ENCODE measurements at regions not wholly inside any gene's neighbourhood (a gene's known extent, or its start where the extent isn't known, plus 50 kb on each side); places are given as distances from the start of the nearest gene placed in this dataset.
"Not testable (repeated sequence)": the region's sequence is repeated elsewhere in the genome, so short reads cannot be mapped to it uniquely, and the experiment has no call there.

DNA sequence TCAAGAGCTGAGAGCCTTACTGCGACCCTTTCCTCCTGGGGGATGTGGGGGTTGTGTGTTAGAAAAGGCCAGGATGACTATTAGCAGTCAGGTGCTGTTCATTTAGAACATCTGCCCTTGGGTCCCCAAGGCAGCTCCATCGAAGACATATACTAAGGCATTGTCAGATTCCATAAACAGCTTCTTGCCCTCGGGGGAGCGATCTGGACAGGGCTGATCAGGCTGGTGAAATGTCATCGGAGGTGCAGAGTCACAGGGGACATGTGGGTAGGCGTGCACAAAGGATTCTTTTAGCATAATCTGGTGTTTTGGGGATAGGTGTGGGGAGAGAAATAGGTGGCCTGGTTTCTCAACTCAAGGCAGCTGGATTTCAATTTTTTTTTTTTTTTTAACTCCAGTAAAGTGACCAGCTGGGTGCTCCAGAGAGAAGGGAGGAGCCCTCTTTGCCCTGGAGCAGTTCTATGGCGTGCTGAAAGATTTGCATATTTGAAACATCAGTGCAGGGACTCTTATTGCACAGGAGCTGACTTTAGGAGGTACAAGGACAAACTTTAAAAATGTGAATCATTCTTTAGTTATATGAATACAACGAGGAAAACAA, 160.1 kb downstream of the SUDS3 start:
- no peak for DNase-seq (ENCODE audit: extremely low read depth in 1 of 2, low read depth in 1 of 2)

DNA sequence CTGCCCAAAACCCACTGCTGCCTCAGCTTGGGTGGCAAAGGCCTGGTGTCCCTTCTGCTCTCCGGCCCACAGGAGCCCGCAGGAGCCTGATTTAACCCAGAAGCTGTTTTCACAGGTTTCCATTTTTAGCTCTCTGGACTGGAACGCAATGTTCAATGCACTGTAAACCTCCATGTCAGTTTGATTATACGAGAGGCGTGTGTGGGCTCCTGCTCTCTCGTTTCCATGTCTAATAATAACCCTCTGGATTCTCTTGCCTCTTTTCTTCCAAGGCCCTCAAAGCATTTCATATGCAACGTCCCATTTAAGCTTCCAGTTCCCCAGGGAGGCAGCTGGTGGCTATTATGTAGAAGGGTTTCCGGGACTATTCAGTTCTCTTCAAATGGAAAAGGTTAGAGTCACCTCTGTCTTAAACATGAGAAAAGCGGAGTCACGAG, 161.1 kb downstream of the SUDS3 start:
- no peak for DNase-seq (ENCODE audit: extremely low read depth in 1 of 2, low read depth in 1 of 2)

DNA sequence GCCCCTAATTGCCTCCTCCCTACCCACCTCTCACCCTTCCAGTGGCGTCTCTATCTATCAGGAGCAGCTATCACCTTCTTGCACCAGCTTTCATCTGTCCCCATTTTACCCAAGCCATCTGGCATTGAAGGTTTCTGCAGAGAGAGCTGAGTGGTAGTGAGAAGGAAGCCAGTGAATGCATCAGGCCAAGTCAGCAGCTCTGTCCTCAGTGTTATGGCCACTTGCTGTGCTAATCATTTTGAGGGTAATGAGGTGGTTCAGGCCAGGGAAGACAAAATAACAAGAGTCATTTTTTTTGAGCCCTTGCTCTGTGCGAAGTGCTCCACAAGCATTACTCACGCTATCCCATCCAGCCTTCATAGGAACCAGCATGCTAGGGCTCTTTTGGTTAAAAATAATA, 164.7 kb downstream of the SUDS3 start:
- DNase-seq (ENCODE audit: extremely low read depth in 1 of 2, low read depth in 1 of 2), result no peak

DNA sequence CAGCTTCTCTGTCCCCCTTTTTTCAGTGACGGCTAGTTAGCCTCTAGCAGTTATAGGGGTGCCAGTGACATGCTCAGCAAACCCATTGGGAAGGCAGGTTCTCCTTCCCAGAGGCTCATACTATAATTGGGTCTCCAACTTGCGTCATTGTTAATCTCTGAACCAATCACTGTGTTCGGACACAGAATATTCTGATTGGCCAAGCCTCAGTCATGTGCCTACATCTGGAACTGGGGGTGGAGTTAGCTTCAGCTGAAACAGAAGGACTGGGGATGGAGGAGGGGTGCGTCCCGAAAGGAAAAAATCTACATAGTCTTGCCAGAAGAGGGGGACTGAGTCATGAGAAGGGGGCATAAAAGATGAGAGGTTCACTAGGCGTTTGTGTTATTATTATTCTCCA, 165.6 kb downstream of the SUDS3 start:
- no peak for DNase-seq (ENCODE audit: extremely low read depth in 1 of 2, low read depth in 1 of 2)

DNA sequence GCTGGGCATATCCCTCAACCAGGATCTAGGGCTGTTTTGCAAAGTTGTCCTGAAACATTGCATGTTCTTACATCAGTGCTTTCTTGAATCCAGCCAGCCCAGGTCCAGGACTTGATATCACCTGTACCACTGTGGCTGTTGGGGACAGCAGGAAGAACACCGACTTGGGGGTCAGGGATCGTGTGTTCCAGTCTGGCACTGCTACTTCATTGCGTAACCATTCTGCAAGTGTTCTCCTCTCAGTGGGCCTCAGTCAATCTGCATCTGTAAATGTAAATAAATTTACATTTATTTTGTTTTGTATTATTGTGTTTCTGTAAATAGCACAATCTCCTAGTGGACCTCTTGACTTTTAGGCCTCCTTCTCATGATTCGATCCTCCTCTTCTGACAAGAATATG, 167.3 kb downstream of the SUDS3 start:
- no peak for DNase-seq (ENCODE audit: extremely low read depth in 1 of 2, low read depth in 1 of 2)

DNA sequence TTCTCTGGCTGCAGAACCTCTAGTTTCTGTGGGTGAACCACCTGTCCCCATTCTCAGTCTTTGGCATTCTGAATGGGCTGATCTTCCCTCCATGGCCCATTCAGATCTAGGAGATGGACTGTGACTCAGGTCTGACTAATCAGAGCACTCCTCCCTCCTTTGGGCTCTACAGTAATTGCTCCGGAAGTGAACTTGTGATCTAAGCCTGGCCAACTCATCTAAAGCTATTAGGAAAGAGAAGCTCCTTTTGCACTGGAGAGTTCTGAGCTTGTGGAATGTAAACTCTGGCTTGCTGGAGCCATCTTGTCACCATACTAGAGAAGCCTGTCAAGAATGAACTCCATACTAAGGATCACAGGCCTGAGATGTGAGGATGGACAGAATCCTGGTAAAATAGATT, 168.2 kb downstream of the SUDS3 start:
- DNase-seq (ENCODE audit: extremely low read depth in 1 of 2, low read depth in 1 of 2), result no peak

DNA sequence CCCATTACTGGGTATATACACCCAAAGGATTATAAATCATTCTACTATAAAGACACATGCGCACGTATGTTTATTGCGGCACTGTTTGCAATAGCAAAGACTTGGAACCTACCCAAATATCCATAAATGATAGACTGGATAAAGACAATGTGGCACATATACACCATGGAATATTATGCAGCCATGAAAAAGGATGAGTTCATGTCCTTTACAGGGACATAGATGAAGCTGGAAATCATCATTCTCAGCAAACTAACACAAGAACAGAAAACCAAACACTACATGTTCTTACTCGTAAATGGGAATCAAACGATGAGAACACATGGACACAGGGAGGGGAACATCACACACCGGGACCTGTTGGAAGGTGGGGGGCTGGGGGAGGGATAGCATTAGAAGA, 171.3 kb downstream of the SUDS3 start:
- not testable (repeated sequence) for DNase-seq (ENCODE audit: extremely low read depth in 1 of 2, low read depth in 1 of 2)

DNA sequence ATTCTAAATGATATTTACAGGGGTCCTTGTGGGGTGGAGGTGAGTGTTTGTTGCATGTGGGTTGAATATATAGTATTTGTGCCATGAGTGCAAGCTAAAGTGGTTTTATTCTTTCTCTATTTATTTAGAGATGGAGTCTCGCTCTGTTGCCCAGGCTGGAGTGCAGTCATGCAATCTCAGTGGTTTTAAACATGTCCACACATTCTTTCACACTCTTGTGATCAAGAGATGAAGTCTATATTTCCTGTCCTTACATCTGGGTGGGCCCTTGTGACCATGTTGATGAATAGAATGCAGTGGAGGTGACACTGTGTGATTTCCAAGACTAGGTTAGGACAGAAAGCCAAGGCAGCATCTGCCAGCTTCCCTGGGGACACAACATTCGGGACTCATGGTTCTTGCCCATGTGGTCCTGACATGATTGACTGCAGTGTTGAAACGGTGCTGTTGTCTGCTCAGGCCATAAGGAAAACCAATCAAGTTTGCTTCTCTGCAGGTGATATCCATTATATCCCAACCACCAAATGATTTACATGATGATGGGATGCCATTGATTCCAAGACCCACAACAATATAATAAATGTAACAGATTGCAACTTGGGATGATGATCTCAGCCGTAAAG, 172.6 kb downstream of the SUDS3 start:
- DNase-seq (ENCODE audit: extremely low read depth in 1 of 2, low read depth in 1 of 2), result no peak

DNA sequence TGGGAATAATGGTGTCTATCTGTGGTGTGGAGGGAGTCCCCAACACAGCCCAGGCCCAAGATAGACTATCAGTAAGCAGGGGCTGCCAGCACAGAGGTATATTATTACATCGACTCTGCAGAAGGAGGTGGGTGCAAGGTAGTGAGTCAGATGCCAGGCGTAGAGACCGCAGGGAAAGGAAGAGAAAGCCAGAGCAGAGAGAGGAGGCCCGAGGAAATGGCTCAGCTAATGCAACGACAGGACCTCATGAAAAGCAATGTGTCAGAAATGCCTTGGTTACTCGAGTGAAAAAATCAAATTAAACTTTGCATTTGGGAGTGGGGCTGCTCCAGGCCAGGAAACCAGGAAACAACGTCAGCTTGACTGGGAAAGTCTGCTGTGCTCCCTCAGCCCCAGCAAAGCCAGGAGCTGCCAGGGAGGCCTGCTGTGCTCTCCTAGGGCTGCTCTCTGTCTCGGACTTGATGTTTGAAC, 173.2 kb downstream of the SUDS3 start:
- no peak for DNase-seq (ENCODE audit: extremely low read depth in 1 of 2, low read depth in 1 of 2)

DNA sequence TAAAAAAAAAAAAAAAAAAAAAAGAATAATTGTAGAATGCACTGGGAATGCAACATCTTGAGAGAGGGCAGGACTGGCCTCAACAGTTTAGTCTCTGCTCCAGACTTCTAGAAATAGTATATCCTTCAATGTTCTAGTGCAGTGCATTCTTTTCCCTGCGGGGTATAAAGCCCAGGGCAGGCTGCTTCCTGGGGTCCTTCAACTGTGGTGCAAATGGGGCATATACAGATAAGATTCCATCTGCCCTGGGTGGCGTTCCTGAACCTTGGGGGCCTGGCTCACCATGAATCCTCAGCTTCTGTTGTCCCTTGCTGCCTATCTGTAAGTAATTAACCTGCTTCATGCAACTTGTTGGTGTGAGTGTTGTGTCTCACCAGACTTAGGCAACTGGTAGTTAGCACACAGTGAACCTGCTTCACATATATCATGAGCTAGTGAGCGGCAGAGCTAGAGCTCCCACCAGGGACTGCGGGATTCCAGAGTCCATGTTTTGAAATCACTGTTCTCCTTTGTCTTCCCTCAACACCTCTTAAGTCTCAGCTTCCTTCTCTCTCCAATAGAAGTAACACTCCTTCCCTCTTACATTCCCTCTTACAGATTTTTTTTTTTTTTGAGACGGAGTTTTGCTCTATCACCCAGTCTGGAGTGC, 177.6 kb downstream of the SUDS3 start:
- no peak for DNase-seq (ENCODE audit: extremely low read depth in 1 of 2, low read depth in 1 of 2)

DNA sequence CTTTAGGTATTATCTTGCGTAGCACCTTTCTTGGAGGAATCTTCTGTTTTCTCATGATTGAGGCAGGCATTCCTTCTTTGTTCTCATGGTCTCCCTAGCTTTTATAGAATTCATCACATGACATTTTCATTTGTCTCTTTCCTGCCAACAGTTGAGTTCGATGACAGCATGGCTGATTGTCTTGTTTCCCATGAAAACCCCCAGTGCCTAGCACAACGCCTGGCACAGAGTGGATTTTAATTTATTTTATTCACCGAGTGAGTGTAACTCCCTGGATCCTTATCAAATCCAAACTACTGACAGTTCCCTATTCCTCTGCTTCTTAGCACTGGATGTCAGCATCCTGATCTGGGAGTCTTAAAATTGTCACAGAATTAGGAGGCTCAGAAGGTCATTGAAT, 182.6 kb downstream of the SUDS3 start:
- no peak for DNase-seq (ENCODE audit: extremely low read depth in 1 of 2, low read depth in 1 of 2)

DNA sequence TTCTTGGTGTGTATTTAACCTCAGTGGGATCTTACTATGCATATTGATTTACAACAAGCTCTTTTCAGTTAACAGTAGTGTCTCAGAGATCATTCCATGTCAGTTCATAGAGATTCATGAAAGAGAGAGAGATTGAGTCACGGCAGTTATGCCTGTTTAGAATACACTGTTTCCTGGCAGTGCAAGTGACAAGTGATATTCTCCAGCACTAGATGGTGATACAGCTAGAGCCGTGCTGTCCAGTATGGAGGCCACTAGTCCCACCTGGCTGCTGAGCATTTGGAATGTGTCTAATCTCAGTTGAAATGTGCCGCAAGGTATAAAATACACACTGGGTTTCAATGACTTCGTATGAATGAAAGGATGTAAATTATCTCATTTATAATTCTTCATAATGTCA, 184.4 kb downstream of the SUDS3 start:
- no peak for DNase-seq (ENCODE audit: extremely low read depth in 1 of 2, low read depth in 1 of 2)

DNA sequence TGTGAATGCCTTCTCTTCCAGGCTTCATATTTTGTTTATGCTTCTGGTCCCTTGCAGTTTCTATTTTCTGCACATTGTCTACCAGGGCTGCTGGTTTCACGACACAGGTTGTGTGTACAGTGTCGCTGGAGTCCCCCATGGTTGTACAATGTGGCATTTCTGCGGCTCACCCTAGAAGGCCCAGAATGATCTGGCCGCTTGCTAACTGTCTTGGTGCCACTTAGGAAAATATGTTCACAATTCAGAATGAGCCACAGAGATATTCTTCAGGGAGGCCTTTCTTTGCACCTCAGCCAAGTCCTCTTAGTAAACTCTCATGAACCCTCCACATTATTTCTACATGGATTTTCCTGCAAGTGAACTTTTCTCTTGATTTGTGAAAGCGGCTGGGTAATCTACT, 195.4 kb downstream of the SUDS3 start:
- DNase-seq (ENCODE audit: extremely low read depth in 1 of 2, low read depth in 1 of 2), result no peak

DNA sequence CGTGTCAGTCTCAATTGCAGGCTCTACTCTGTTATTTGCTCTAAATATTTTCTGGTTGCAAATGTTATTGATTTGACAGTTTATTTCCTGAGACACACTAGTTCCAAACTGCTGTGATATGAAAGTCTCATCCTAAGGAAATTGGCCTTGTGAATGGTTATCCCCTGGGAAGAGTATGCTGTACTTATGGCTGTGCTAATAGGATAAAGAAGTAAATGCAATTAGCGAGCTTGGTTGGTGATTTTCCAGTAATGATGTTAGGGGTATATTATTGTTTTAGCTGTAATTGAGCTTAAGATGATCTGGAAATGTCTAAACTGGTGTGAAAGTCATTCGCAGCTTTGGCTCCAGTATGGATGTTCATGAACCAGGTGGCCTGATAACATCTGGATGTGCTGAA, 197.9 kb downstream of the SUDS3 start:
- no peak for DNase-seq (ENCODE audit: extremely low read depth in 1 of 2, low read depth in 1 of 2)

DNA sequence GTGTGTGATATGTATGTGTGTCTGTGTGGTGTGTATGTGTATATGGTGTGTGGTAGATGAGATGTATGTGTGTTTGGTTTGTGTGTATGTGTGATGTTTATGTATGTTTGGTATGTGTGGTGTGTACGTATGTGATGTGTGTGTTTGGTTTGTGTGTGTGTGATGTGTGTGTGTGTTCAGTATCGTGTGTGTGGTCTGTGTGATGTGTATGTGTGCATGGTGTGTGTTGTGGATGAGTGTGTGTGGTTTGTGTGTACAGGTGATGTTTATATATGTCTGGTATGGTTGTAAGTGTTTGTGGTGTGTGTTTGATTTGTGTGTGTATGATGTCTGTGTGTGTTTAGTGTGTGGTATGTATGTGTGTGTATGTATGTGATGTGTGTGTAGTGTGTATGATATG, 199.4 kb downstream of the SUDS3 start:
- DNase-seq (ENCODE audit: extremely low read depth in 1 of 2, low read depth in 1 of 2), result no peak

DNA sequence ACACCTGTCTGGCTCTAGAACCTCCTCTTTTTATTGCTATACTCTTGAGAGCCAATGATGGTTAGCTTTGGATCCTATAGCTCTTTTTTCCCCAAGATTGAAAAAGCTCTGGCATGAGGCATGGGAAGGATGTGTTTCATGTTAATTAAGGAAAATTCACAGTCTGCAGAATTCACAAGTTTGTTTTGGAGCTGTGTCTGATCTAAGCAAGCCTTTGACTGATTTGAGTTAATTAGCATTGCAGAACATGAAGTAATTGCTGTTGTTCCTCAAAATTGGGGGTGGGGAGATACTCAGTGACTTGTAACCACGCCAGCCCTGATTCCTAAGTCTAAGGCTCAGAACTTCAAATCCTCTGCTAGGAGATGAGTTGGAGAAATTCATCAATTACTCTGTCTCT, 205.0 kb downstream of the SUDS3 start:
- no peak for DNase-seq (ENCODE audit: extremely low read depth in 1 of 2, low read depth in 1 of 2)

DNA sequence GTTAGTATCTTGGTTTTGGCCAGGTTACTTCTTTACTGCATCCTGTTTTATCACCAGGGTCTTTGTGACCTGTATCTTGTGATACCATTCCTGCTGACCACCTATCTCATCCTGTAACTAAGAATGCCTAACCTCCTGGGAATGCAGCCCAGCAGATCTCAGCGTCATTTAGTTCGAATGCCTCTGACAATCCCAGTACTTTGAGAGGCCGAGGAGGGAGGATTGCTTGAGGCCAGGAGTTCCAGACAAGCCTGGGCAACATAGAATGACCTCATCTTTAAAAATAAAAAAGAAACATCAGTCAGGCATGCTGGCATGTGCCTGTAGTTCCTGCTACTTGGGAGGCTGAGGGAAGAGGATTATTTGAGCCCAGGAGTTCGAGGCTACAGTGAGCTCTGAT, 206.5 kb downstream of the SUDS3 start:
- no peak for DNase-seq (ENCODE audit: extremely low read depth in 1 of 2, low read depth in 1 of 2)

DNA sequence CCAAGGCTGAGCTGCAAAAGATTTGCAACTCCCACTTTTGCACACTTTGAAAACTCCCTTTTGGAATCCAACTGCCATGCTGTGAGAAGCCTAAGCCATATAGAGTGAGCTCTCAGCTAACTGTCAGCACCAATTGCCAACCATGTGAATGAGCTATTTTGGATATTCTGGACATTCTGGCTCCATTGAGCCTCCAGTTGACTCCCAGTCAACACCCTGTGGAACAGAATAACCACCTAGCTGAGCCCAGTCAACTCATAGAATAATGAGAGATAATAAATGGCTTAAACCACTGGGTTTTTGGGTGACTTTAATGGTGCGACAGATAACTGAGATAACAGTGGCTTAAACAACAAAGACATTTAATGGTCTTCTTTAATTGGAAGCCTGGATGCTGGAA, 210.1 kb downstream of the SUDS3 start:
- no peak for DNase-seq (ENCODE audit: extremely low read depth in 1 of 2, low read depth in 1 of 2)

DNA sequence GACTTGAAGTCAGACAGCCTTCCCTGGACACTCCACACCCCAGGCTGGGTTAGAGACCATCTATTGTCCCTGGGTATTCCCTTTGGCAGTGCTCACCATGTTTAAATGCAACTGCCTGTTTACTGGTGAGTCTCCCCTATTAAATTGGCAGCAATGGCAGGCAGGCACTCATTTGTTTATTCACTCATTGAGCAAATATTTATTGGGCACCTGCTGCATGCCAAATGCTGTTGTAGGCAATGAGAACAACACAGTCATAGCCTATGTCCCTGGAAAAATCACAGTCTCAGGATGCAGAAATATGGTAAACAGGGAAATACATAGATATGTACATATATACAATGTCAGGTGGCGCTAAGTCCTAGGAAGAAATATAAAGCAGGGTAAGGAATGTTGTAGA, 212.8 kb downstream of the SUDS3 start:
- no peak for DNase-seq (ENCODE audit: extremely low read depth in 1 of 2, low read depth in 1 of 2)

DNA sequence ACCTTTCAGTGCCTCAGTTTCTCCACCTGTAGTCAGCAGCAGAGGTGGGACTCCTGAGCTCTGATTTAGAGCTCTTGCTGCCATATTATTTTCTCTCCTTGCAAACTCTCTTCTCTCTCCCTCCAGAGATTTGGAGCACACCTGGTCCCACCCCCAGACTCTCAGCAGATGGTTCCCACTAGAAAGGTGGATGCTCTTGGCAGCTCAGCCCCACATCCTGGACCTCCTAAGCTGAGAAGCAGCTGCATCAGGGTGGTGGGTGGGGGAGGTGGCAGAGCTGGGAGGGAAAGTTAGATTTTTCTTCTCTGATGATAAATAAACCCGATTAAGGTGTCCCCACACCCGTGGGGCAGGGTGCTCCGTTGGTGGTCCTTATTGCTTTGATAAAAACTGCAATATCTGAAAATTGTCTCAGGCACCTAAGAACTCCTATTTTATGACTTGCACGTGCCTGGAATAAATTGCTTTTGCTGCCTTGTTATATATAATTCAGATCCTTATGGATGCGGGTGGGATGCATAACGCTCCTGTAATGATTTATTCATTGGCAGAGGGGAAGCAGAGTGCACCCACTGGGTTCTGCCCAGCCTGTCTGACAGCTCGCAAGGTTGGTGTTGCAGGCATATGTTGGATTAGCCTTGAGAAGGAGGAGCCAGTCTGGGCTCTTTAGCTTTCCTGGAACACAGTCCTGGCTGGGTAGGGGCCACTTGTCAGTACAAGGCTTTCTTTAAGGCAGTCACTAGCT, 214.2 kb downstream of the SUDS3 start:
- DNase-seq (ENCODE audit: extremely low read depth in 1 of 2, low read depth in 1 of 2), result no peak

DNA sequence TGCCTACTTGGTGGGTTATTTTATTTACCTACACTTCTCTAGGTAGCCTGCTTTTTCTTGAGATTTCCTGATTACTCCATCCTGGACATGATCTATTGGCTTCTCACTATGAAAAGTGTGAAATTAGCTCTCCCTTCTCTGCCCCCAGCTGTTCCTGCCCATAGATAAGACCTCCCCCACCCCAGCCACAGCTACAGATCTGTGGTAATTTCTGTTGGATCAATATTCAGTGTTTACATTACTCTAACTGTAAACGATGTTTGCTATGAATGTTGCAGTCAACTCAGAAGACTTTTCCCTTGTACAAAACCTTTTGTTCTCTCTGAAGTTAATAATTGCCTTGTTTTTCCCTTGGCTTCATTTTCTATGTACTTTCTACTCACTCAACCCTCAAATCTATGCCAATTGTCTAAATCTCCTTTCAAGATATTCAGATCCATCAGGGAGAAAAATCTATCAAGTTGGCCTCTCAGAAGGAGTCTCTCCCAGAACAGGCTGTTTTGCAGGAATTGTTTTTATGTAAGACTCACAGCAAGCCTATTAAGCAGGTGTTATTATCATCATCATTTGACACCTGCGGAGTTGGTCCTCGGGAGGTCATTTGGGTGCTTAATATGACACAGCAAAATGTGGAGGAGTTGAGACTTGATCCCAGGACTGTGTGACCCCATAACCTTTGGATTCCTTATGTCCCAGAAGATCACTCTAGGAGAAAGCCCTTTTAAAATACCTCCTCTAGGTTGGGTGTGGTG, 227.4 kb downstream of the SUDS3 start:
- no peak for DNase-seq (ENCODE audit: extremely low read depth in 1 of 2, low read depth in 1 of 2)
